Stimulated activated CD8-positive, alpha-beta memory T cell treated with anti-CD3 and anti-CD28 coated beads, Interleukin-7, amount 100 ng/mL, for 48 hours (primary cell): ENCODE measurements at regions not wholly inside any gene's neighbourhood (a gene's known extent, or its start where the extent isn't known, plus 50 kb on each side); places are given as distances from the start of the nearest gene placed in this dataset.

Experiments used
- DNase-seq, 2 donors: peaks; one replicate each; pipeline ENCODE4 v3.0.0-alpha.2; 2020; ENCODE audit warnings: low read depth in 1 of 2; ENCODE audit errors: extremely low read depth in 1 of 2

GRCh38 chr9:21561502-21561901 is 79.4 kb upstream of the IFNE start:
- no peak for DNase-seq

- no peak for DNase-seq
Observed at GRCh38 chr9:21564175-21564574, 82.1 kb upstream of the IFNE start.

DNA sequence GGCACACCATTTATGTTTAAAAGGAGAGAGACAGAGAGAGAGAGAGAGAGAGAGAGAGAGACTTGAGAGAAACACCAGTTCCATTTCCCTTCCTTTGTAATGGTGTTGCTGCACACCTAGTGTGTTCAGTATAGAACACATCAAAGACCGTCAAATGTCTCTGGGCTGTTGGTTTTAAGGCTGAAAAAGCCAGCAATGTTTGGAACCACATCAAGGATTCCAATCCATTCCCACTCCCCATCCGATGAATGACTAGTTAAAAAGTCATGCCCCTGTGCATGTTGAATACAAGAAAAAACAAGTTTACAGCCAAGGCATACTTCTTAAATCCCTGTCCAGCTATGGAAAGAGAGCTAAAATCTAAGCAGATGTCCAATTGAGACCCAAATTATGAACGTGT is 83.0 kb upstream of the IFNE start:
- DNase-seq, result no peak

- no peak for DNase-seq
Observed at GRCh38 chr9:21567926-21568325, 85.8 kb upstream of the IFNE start.

GRCh38 chr9:21568484-21568883 is 86.4 kb upstream of the IFNE start:
- DNase-seq, result no peak

DNA sequence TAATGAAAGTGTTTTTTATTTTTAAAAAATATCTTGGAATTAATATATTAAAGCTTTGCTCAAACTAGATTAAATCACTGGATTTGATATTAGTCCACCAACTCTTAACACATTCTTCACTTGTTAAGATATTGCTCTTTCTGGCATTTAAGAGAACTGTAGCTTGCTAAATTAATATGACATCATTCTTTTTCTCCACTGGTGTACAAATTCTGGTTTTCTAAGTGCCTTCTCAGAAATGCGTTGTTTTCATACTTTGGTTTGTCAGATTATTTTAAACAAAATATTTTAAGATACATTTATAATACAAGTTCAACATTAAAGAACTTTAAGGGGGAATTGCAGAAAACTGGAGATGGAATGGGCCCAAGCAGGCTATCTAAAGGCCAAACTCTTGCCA is 87.6 kb upstream of the IFNE start:
- DNase-seq, result no peak

DNA sequence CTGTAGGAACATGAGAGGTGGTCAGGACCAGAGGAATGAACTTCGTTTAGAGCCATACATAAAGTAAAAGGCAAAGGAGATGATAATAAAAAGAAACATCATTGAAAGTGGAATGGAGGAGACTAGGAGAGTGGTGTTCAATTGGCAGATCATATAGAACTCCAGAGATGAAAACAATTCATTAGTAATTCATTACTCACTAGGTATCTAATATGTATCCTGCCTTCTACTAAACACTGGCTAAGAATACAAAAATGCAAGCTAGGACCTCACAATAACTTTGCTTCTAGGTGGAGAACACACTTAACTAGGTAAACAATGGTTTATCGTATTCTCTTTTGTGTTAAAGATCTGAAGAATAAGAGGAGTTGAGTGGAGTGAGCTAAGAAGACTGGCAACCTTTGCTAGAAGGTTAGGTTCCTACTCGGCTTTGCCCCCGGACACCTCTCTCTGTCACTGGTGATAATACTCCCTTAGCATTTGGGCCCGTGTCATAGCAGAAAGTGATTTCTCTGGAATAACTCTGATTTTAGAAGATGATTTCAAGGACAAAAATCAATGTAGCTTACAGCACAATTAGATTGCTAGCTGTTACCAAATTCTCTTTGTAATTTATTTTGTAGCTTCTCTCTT is 88.6 kb upstream of the IFNE start:
- no peak for DNase-seq

- no peak for DNase-seq
Observed at GRCh38 chr9:21574261-21574660, 92.1 kb upstream of the IFNE start.

DNA sequence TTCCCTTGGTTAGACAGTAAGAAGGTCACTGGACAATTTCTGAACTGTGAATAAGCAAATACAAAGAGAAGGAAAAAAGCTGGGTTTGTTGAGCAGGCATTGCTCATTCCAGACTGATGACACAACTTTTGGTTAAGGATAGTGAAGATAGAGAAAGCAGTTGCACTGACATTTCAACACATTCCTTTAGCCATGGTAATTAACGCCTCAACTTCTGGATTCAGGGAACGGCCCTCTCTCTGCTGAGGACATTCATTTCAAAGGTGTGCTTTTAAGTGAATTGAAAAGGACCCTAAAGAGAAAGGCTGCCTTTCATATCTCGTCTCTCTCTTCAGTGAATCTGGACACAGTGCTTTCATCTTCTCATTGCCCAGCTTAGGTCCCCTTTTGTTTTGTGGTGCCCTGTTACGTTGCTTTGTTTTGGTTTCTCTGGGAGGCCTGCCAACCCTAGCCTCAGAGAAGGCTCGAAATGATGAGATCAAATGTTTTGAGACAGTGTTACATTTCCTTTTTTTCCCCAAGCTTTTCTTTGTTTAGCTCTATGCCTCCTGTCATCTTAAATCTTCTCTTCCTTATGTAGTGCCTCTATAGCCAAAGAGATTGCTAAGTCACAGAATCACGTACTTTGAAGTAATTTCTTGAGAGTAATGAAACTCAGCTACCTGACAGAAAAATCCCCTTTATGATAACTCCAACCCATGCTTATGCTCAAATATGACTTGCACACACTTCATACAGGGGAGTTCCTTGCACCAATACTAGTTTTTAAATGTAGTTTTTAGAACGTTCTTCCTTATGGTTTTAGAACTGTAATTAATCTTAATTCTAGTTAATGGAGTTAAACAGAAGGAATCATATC is 94.4 kb upstream of the IFNE start:
- DNase-seq, result peak in 1 of 2 donors; percentile 5

GRCh38 chr9:21579247-21579671 is 97.1 kb upstream of the IFNE start:
- DNase-seq, result no peak

GRCh38 chr9:21579743-21580142 is 97.6 kb upstream of the IFNE start:
- DNase-seq, result no peak

DNA sequence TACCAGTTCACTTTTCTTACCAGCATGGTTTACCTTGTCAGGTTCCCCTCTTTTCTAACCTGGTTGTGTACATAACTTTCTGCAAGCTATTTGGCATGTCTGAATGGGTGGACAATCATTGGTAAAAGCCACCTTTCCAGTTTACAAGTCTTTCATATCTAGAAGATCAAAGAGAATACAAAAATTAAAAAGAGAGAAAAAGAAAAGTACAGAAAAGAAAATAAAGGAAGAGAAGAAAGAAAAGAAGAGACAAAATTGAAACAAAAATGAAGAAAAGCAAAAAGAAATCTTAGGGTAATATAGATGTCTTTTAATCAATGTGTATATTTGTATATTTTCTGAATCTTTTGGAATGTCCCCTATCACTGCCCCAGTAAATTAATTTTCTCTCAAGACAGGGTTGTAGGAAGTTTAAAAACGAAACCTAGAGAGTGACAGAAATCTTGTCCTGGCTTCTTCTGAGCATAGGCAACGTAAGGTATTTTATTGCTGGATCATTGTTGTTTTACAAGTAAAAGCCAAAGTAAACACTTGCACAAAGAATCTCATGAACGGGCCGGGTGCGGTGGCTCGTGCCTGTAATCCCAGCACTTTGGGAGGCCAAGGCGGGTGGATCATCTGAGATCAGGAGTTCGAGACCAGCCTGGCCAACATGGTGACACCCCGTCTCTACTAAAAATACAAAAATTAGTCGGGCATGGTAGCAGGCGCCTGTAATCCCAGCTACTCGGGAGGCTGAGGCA is 98.7 kb upstream of the IFNE start:
- no peak for DNase-seq

DNA sequence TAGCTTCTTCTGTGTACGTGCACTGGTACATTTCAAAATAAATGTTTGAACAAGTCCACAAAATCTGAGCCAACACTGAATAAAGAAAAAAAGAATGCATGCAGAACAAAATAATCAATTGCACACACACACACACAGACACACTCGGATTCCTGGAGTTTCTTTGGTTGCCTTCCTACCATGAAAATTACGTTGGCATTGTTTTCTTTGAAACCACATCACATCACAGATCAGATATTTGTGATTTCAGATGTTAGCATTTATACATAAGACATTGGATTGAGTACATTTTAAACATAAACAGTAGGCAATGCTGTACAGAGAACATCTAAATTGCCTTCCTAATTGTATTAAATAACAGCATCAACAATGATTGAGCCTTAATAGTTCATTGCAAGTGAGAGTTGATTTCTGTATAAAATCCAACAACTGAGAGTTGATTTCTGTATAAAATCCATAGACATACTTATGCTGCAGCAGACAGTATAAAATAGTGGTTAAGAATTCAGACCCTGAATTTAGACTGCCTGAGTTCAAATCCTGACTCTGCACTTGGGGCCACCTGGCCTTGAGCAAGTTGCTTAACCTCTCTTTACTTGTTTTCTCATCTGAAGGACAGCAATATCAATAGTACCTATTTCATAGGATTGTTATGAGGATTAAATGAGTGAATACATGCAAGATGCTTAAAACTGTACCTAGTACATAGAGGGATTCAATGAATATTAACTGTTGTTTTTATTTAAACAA is 101.7 kb upstream of the IFNE start:
- DNase-seq, result no peak

DNA sequence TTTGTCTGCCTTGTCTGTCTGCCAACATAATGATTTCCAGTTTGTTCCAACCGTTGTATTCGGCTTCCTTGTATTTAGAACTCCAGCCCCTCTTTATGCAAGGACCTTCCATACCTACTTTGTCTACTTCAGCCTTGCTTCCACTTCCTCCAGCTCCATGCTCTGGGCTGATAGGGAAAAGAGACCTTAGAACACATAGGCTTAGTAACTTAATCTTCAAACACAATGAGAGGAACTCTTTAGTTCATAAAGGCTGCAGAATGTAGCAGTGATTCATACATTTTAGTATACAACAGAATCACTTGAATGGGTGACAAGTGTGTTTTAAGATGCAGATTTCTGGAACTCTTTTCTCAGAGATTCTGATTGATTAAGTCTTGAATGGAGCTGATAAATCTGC is 102.8 kb upstream of the IFNE start:
- no peak for DNase-seq

- no peak for DNase-seq
Observed at GRCh38 chr9:21585756-21586752, 103.9 kb upstream of the IFNE start.

DNA sequence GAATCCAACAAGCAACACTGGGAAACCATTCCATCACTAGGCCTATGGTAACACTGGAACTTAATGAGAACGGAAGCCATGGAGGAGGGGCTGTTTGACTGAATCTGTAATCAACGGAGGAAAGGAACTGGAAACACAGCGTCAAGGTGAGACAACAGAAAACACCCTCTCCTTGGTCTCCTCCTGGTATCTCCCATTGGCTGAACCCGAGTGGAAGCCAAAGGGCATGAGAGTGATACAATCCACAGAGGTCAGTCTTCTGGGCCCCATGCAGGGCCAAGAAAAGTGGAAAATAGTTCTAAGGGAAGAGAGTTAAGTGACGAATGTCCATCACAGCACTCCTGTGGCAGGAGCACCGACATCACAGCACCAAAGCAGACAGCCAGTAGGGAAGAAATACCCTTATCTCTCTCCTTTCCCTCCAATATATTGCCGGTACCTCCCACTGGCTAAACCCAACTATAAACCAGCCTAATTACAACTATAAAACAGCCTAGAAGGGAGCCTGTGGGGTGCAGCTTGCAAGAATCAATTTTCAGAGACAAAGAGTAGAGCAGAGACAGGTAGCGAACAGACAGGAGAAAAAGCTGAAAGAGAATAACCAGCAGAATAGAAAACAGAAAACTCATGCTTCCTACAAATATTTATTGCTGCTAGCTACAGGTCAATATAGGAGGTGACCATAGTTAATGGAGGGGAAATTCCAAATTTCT is 107.4 kb upstream of the IFNE start:
- no peak for DNase-seq

GRCh38 chr9:21590058-21590996 is 108.2 kb upstream of the IFNE start:
- DNase-seq, result no peak
